Endothelial cell of umbilical vein (primary cell): ENCODE measurements at regions not wholly inside any gene's neighbourhood (a gene's known extent, or its start where the extent isn't known, plus 50 kb on each side); places are given as distances from the start of the nearest gene placed in this dataset.

Experiments used
- BruUV-seq: library from RNA; stranded (reverse); fragments of 400-500 nt; replicated peaks from 2 replicates; lab custom pipeline; 2021; lab: Mats Ljungman, UMichigan
- CTCF ChIA-PET: fragments of 300-600, 350-600 bp; sonication (Branson Sonifier 250); formaldehyde crosslinking; loops from one replicate; lab custom pipeline; 2021; ENCODE audit warnings: antibody characterized with exemption, inconsistent platforms; lab: Charles Lee
- POLR2A ChIA-PET: fragments of 300-600, 350-600 bp; sonication (Branson Sonifier 250); formaldehyde crosslinking; loops from one replicate; lab custom pipeline; 2021; ENCODE audit warnings: antibody characterized with exemption, inconsistent platforms; lab: Charles Lee
- DNase-seq: peaks from one replicate; pipeline ENCODE4 v3.0.0-alpha.2; 2011; ENCODE audit warnings: low read depth, low spot score
- FAIRE-seq: peaks from 2 replicates; lab custom pipeline; 2011; peaks lifted over from hg19 to GRCh38; lab: Jason Lieb, UNC
- H2AFZ ChIP-seq: 2 replicates; pipeline ENCODE4 v1.6.0; 2012; ENCODE audit warnings: low read depth, low read length, control low read depth, inconsistent platforms
- H3K27ac ChIP-seq: 2 replicates; pipeline ENCODE4 v1.5.1; 2011; ENCODE audit warnings: low read depth, mild to moderate bottlenecking, control low read depth, low read length, moderate library complexity; ENCODE audit not compliant: insufficient read depth
- H3K27me3 ChIP-seq, 2 experiments: 2 replicates each; pipeline versions ENCODE4 v1.6.0 to v1.6.1; 2011; ENCODE audit warnings: low read length in 2 of 2, mixed read lengths in 1 of 2; ENCODE audit not compliant: control insufficient read depth in 2 of 2, insufficient read depth in 2 of 2
- H3K36me3 ChIP-seq, 2 experiments: 2 replicates in 1 of 2; 3 replicates in 1 of 2; pipeline ENCODE4 v1.5.1; 2011; ENCODE audit warnings: low read length in 2 of 2, mild to moderate bottlenecking in 1 of 2, moderate library complexity in 1 of 2; ENCODE audit not compliant: control insufficient read depth in 2 of 2, insufficient read depth in 2 of 2; ENCODE audit errors: extremely low read depth in 1 of 2
- H3K4me1 ChIP-seq: 3 replicates; pipeline ENCODE4 v1.5.1; 2011; ENCODE audit warnings: mild to moderate bottlenecking, low read length; ENCODE audit not compliant: control insufficient read depth, insufficient read depth; ENCODE audit errors: extremely low read depth
- H3K4me2 ChIP-seq: 2 replicates; pipeline ENCODE4 v1.6.1; 2011; ENCODE audit warnings: low read length, control low read depth, mixed read lengths; ENCODE audit not compliant: insufficient read depth
- H3K4me3 ChIP-seq, 3 experiments: fragments of 200-600 bp in 1 of 3; sonication (generic), shearing (Covaris generic) in 1 of 3; replicated peaks in 1 of 3; 2 replicates each; pipeline ENCODE4 v1.5.1; 2011 to 2016; ENCODE audit warnings: control low read depth in 3 of 3, low read length in 3 of 3, mild to moderate bottlenecking in 2 of 3, inconsistent platforms in 1 of 3, low read depth in 1 of 3, moderate library complexity in 1 of 3; ENCODE audit not compliant: insufficient read depth in 1 of 3
- H3K79me2 ChIP-seq: 2 replicates; pipeline ENCODE4 v1.6.0; 2012; ENCODE audit warnings: low read length, inconsistent platforms; ENCODE audit not compliant: control insufficient read depth, insufficient read depth
- H3K9ac ChIP-seq: replicated peaks from 2 replicates; pipeline ENCODE3; 2011; ENCODE audit warnings: low read length, control low read depth; ENCODE audit not compliant: insufficient read depth; ENCODE audit errors: extremely low read depth
- H3K9me1 ChIP-seq: replicated peaks from 3 replicates; pipeline ENCODE4 v1.6.0; 2011; ENCODE audit warnings: mild to moderate bottlenecking, low read length; ENCODE audit not compliant: control insufficient read depth, insufficient read depth; ENCODE audit errors: extremely low read depth
- H3K9me3 ChIP-seq: replicated peaks from 2 replicates; pipeline ENCODE4 v1.5.1; 2012; ENCODE audit warnings: low read length, inconsistent platforms; ENCODE audit not compliant: control insufficient read depth, insufficient read depth
- H4K20me1 ChIP-seq: replicated peaks from 2 replicates; pipeline ENCODE3; 2011; ENCODE audit warnings: mild to moderate bottlenecking, low read length; ENCODE audit not compliant: control insufficient read depth, insufficient read depth; ENCODE audit errors: extremely low read depth
- CTCF ChIP-seq, 2 donors: IDR thresholded peaks; 1 replicate in 1 of 2; 2 replicates in 1 of 2; pipeline ENCODE4 v1.5.1; 2011; ENCODE audit warnings: low read length in 2 of 2, mild to moderate bottlenecking in 2 of 2, moderate library complexity in 2 of 2, control low read depth in 1 of 2, inconsistent platforms in 1 of 2, low read depth in 1 of 2; ENCODE audit not compliant: insufficient read depth in 1 of 2; ENCODE audit errors: extremely low read depth in 1 of 2
- EZH2 ChIP-seq: IDR thresholded peaks from 2 replicates; pipeline ENCODE4 v1.6.1; 2012; ENCODE audit warnings: borderline replicate concordance, low read depth, mild to moderate bottlenecking, moderate library complexity, low read length, inconsistent platforms; ENCODE audit not compliant: severe bottlenecking
- FOS ChIP-seq: IDR thresholded peaks from 2 replicates; pipeline ENCODE4 v1.6.1; 2011; ENCODE audit warnings: mild to moderate bottlenecking, low read length, moderate library complexity, borderline replicate concordance; ENCODE audit not compliant: insufficient read depth
- GATA2 ChIP-seq: IDR thresholded peaks from 2 replicates; pipeline ENCODE4 v1.7.0; 2011; ENCODE audit warnings: low read depth, mild to moderate bottlenecking, moderate library complexity, mixed read lengths, low read length; ENCODE audit not compliant: insufficient read length, insufficient read depth
- JUN ChIP-seq: IDR thresholded peaks from 2 replicates; pipeline ENCODE4 v1.6.1; 2011; ENCODE audit warnings: borderline replicate concordance, low read depth; ENCODE audit not compliant: insufficient read length, insufficient read depth
- MAX ChIP-seq: IDR thresholded peaks from 2 replicates; pipeline ENCODE4 v1.6.1; 2011; ENCODE audit not compliant: insufficient read depth, insufficient read length
- MYC ChIP-seq: IDR thresholded peaks from one replicate; pipeline ENCODE4 v1.6.1; 2011; ENCODE audit warnings: mild to moderate bottlenecking, low read depth, low read length
- POLR2A ChIP-seq: IDR thresholded peaks from 2 replicates; pipeline ENCODE4 v1.6.1; 2012; ENCODE audit warnings: low read depth, mild to moderate bottlenecking, control low read depth, low read length
- POLR2AphosphoS5 ChIP-seq: IDR thresholded peaks from 2 replicates; pipeline ENCODE4 v1.6.1; 2012; ENCODE audit warnings: low read depth, mild to moderate bottlenecking, control low read depth, low read length, moderate library complexity; ENCODE audit not compliant: insufficient read depth
- dilution Hi-C: fragments of 300-500 bp; cut with MboI; formaldehyde crosslinking; loops from one replicate; pipeline ENCODE4 v1.15.0; 2019; ENCODE audit warnings: low sequenced_read_pairs; ENCODE audit not compliant: extremely low pct_ligation_motif_present
- intact Hi-C: fragments of 100-400 bp; cut with micrococcal nuclease; formaldehyde crosslinking; loops from one replicate; pipeline ENCODE4 v1.10.0; 2022

- H3K4me2 ChIP-seq: no peak overlapping the region
- intact Hi-C loops: no loop called here
- POLR2A ChIA-PET: no interaction called here
- no peak overlapping the region for H3K4me3 ChIP-seq
- peaks cover 4% of the 10 kb centered on the region for H4K20me1 ChIP-seq
- no peak overlapping the region for H3K27ac ChIP-seq
- CTCF ChIA-PET: interaction anchor here (0.5 kb wide), 1 partner anchor 406 kb away, joined by 3 read pairs; no protein-coding TSS in a partner anchor
- H3K9me1 ChIP-seq: no peaks in the 10 kb centered on the region
- no peak for TF ChIP-seq EZH2
- no peak for TF ChIP-seq JUN
- no peak for TF ChIP-seq MAX
- no peak for TF ChIP-seq CTCF (IDR thresholded peaks at IDR 0.05; ENCODE audit: extremely low read depth in 1 of 2, insufficient read depth in 1 of 2, low read depth in 1 of 2, low read length in 2 of 2)
- no peak for TF ChIP-seq POLR2AphosphoS5
- TF ChIP-seq GATA2: no peak
- no peak for TF ChIP-seq POLR2A
- TF ChIP-seq FOS: no peak
- TF ChIP-seq MYC: no peak
- no peaks in the 10 kb centered on the region for H3K4me1 ChIP-seq
- H3K27me3 ChIP-seq: no peaks in the 10 kb centered on the region
- H3K36me3 ChIP-seq: no peaks in the 10 kb centered on the region
- DNase-seq (no peak), FAIRE-seq (no peak)
- BruUV-seq: no TSS peak
- H3K79me2 ChIP-seq: no peaks in the 10 kb centered on the region
- dilution Hi-C loops: no loop called here
- no peak overlapping the region for H3K9ac ChIP-seq
- H2AFZ ChIP-seq: no peak overlapping the region
- no peaks in the 10 kb centered on the region for H3K9me3 ChIP-seq
Measured at GRCh38 chr13:99040536-99041131, 62.8 kb upstream of the DOCK9 start.
